ENCODE measurements at regions not wholly inside any gene's neighbourhood (a gene's known extent, or its start where the extent isn't known, plus 50 kb on each side); places are given as distances from the start of the nearest gene placed in this dataset.

GRCh38 chr2:167681234-167682015 is 566.0 kb downstream of the STK39 start:
- TF ChIP-seq, protein P1, sequence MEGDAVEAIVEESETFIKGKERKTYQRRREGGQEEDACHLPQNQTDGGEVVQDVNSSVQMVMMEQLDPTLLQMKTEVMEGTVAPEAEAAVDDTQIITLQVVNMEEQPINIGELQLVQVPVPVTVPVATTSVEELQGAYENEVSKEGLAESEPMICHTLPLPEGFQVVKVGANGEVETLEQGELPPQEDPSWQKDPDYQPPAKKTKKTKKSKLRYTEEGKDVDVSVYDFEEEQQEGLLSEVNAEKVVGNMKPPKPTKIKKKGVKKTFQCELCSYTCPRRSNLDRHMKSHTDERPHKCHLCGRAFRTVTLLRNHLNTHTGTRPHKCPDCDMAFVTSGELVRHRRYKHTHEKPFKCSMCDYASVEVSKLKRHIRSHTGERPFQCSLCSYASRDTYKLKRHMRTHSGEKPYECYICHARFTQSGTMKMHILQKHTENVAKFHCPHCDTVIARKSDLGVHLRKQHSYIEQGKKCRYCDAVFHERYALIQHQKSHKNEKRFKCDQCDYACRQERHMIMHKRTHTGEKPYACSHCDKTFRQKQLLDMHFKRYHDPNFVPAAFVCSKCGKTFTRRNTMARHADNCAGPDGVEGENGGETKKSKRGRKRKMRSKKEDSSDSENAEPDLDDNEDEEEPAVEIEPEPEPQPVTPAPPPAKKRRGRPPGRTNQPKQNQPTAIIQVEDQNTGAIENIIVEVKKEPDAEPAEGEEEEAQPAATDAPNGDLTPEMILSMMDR (IDR thresholded peaks at IDR 0.05; ENCODE audit: borderline replicate concordance, extremely low read depth, low read length, poor library complexity, severe bottlenecking) = no peak
- TF ChIP-seq EZH2 (IDR thresholded peaks at IDR 0.05; ENCODE audit: borderline replicate concordance, low read depth, low read length, severe bottlenecking) = no peak
